SU-DHL-6 (cell line): ENCODE measurements at regions not wholly inside any gene's neighbourhood (a gene's known extent, or its start where the extent isn't known, plus 50 kb on each side); places are given as distances from the start of the nearest gene placed in this dataset.

Source experiments
- H2AFZ ChIP-seq: fragments of 200-600 bp; sonication (generic); 2 replicates; pipeline ENCODE4 v1.6.1; 2014; ENCODE audit warnings: low read depth, mild to moderate bottlenecking, moderate library complexity, mixed read lengths, antibody characterized with exemption, low read length; ENCODE audit not compliant: severe bottlenecking
- H3F3A ChIP-seq: fragments of 200-600 bp; shearing (Covaris generic); 2 replicates; pipeline ENCODE4 v1.6.0; 2016; ENCODE audit warnings: antibody characterized with exemption, mild to moderate bottlenecking; ENCODE audit not compliant: insufficient read depth
- H3K27ac ChIP-seq: fragments of 200-600 bp; sonication (generic); 2 replicates; pipeline ENCODE4 v1.5.1; 2016; ENCODE audit warnings: low read depth, mild to moderate bottlenecking, low read length, moderate library complexity, mixed read lengths
- H3K27me3 ChIP-seq: fragments of 200-600 bp; sonication (generic), shearing (Covaris generic); 2 replicates; pipeline ENCODE4 v1.6.0; 2014; ENCODE audit warnings: mild to moderate bottlenecking, low read length
- H3K36me3 ChIP-seq: fragments of 200-600 bp; sonication (generic); 2 replicates; pipeline ENCODE4 v1.6.1; 2014; ENCODE audit warnings: mild to moderate bottlenecking, low read length, mixed read lengths
- H3K4me2 ChIP-seq: fragments of 300-600, 200-600 bp; shearing (Covaris generic), sonication (generic); 2 replicates; pipeline ENCODE4 v1.6.0; 2014; ENCODE audit warnings: low read length, low read depth, mild to moderate bottlenecking; ENCODE audit not compliant: poor library complexity, severe bottlenecking
- H3K4me3 ChIP-seq: fragments of 200-600 bp; sonication (generic); 2 replicates; pipeline ENCODE4 v1.5.1; 2014; ENCODE audit warnings: antibody characterized with exemption, low read length, mild to moderate bottlenecking, mixed read lengths; ENCODE audit not compliant: insufficient read depth, poor library complexity, severe bottlenecking
- H3K79me2 ChIP-seq: fragments of 200-600 bp; sonication (generic); 2 replicates; pipeline ENCODE4 v1.6.1; 2014; ENCODE audit warnings: mild to moderate bottlenecking, low read length, moderate library complexity; ENCODE audit not compliant: insufficient read depth
- H3K9ac ChIP-seq: fragments of 200-600 bp; sonication (generic); 2 replicates; pipeline ENCODE4 v1.7.0; 2014; ENCODE audit warnings: mild to moderate bottlenecking, low read length
- H3K9me2 ChIP-seq: fragments of 200-600 bp; sonication (generic); replicated peaks from 2 replicates; pipeline ENCODE4 v1.6.1; 2014; ENCODE audit warnings: low read length; ENCODE audit not compliant: insufficient read depth
- H3K9me3 ChIP-seq: fragments of 200-600 bp; sonication (generic); 2 replicates; pipeline ENCODE4 v1.6.1; 2014; ENCODE audit warnings: low read length, mixed read lengths; ENCODE audit not compliant: insufficient read depth
- H4K20me1 ChIP-seq: fragments of 200-600 bp; sonication (generic); 2 replicates; pipeline ENCODE4 v1.6.1; 2014; ENCODE audit warnings: low read depth, mild to moderate bottlenecking, antibody characterized with exemption, low read length, moderate library complexity, mixed read lengths
- CTCF ChIP-seq: fragments of 200-600 bp; sonication (generic); IDR thresholded peaks from one replicate; pipeline ENCODE4 v1.5.1; 2017; ENCODE audit warnings: antibody characterized with exemption, mild to moderate bottlenecking, low read length, moderate library complexity; ENCODE audit not compliant: insufficient read depth, poor library complexity, severe bottlenecking
- EZH2phosphoT487 ChIP-seq: fragments of 200-600 bp; sonication (generic), shearing (Covaris generic); conservative IDR thresholded peaks from 2 replicates; pipeline ENCODE4 v1.6.1; 2018; ENCODE audit warnings: mild to moderate bottlenecking, antibody characterized with exemption, low read length, moderate library complexity, mixed read lengths

- no peak for TF ChIP-seq EZH2phosphoT487
- TF ChIP-seq CTCF: no peak
- Histone ChIP-seq H3K27ac (no peak overlapping the region), H3K4me2 (no peak overlapping the region), H3K79me2 (no peaks in the 10 kb centered on the region), H3K27me3 (no peaks in the 10 kb centered on the region), H3K9ac (no peak overlapping the region), H3K9me2 (no peaks in the 10 kb centered on the region), H3F3A (no peaks in the 10 kb centered on the region), H4K20me1 (no peaks in the 10 kb centered on the region), H3K9me3 (no peaks in the 10 kb centered on the region), H3K4me3 (no peak overlapping the region), H3K36me3 (no peaks in the 10 kb centered on the region), H2AFZ (no peak overlapping the region)
Measured at GRCh38 chr16:86960266-86960665, 356.9 kb downstream of the C16orf95 start.

- no peak overlapping the region for H3K4me3 ChIP-seq
- H3K79me2 ChIP-seq: no peaks in the 10 kb centered on the region
- H3K27ac ChIP-seq: no peak overlapping the region
- H3K27me3 ChIP-seq: no peaks in the 10 kb centered on the region
- no peak for TF ChIP-seq EZH2phosphoT487
- no peak for TF ChIP-seq CTCF
- H4K20me1 ChIP-seq: no peaks in the 10 kb centered on the region
- H3K9ac ChIP-seq: no peak overlapping the region
- no peaks in the 10 kb centered on the region for H3K9me3 ChIP-seq
- H2AFZ ChIP-seq: no peak overlapping the region
- no peaks in the 10 kb centered on the region for H3K9me2 ChIP-seq
- no peak overlapping the region for H3K4me2 ChIP-seq
- H3K36me3 ChIP-seq: no peaks in the 10 kb centered on the region
- no peaks in the 10 kb centered on the region for H3F3A ChIP-seq
Measured at GRCh38 chr16:86961171-86961601, 356.0 kb downstream of the C16orf95 start.

- Histone ChIP-seq H3K79me2 (no peaks in the 10 kb centered on the region), H3K4me2 (no peak overlapping the region), H3F3A (no peaks in the 10 kb centered on the region), H3K4me3 (no peak overlapping the region), H3K27me3 (no peaks in the 10 kb centered on the region), H3K36me3 (no peaks in the 10 kb centered on the region), H3K9me2 (no peaks in the 10 kb centered on the region), H2AFZ (no peak overlapping the region), H3K27ac (no peak overlapping the region), H3K9ac (no peak overlapping the region), H3K9me3 (no peaks in the 10 kb centered on the region), H4K20me1 (no peaks in the 10 kb centered on the region)
- TF ChIP-seq CTCF (no peak), EZH2phosphoT487 (no peak)
Measured at GRCh38 chr16:86962259-86962658, 354.9 kb downstream of the C16orf95 start.
